Endothelial cell of umbilical vein (primary cell): ENCODE measurements at regions not wholly inside any gene's neighbourhood (a gene's known extent, or its start where the extent isn't known, plus 50 kb on each side); places are given as distances from the start of the nearest gene placed in this dataset.

Experiments
- BruUV-seq: library from RNA; stranded (reverse); fragments of 400-500 nt; replicated peaks from 2 replicates; lab custom pipeline; 2021; lab: Mats Ljungman, UMichigan
- CTCF ChIA-PET: fragments of 300-600, 350-600 bp; sonication (Branson Sonifier 250); formaldehyde crosslinking; loops from one replicate; lab custom pipeline; 2021; ENCODE audit warnings: antibody characterized with exemption, inconsistent platforms; lab: Charles Lee
- POLR2A ChIA-PET: fragments of 300-600, 350-600 bp; sonication (Branson Sonifier 250); formaldehyde crosslinking; loops from one replicate; lab custom pipeline; 2021; ENCODE audit warnings: antibody characterized with exemption, inconsistent platforms; lab: Charles Lee
- DNase-seq: peaks from one replicate; pipeline ENCODE4 v3.0.0-alpha.2; 2011; ENCODE audit warnings: low read depth, low spot score
- FAIRE-seq: peaks from 2 replicates; lab custom pipeline; 2011; peaks lifted over from hg19 to GRCh38; lab: Jason Lieb, UNC
- H2AFZ ChIP-seq: 2 replicates; pipeline ENCODE4 v1.6.0; 2012; ENCODE audit warnings: low read depth, low read length, control low read depth, inconsistent platforms
- H3K27ac ChIP-seq: 2 replicates; pipeline ENCODE4 v1.5.1; 2011; ENCODE audit warnings: low read depth, mild to moderate bottlenecking, control low read depth, low read length, moderate library complexity; ENCODE audit not compliant: insufficient read depth
- H3K27me3 ChIP-seq, 2 experiments: 2 replicates each; pipeline versions ENCODE4 v1.6.0 to v1.6.1; 2011; ENCODE audit warnings: low read length in 2 of 2, mixed read lengths in 1 of 2; ENCODE audit not compliant: control insufficient read depth in 2 of 2, insufficient read depth in 2 of 2
- H3K36me3 ChIP-seq, 2 experiments: 2 replicates in 1 of 2; 3 replicates in 1 of 2; pipeline ENCODE4 v1.5.1; 2011; ENCODE audit warnings: low read length in 2 of 2, mild to moderate bottlenecking in 1 of 2, moderate library complexity in 1 of 2; ENCODE audit not compliant: control insufficient read depth in 2 of 2, insufficient read depth in 2 of 2; ENCODE audit errors: extremely low read depth in 1 of 2
- H3K4me1 ChIP-seq: 3 replicates; pipeline ENCODE4 v1.5.1; 2011; ENCODE audit warnings: mild to moderate bottlenecking, low read length; ENCODE audit not compliant: control insufficient read depth, insufficient read depth; ENCODE audit errors: extremely low read depth
- H3K4me2 ChIP-seq: 2 replicates; pipeline ENCODE4 v1.6.1; 2011; ENCODE audit warnings: low read length, control low read depth, mixed read lengths; ENCODE audit not compliant: insufficient read depth
- H3K4me3 ChIP-seq, 3 experiments: fragments of 200-600 bp in 1 of 3; sonication (generic), shearing (Covaris generic) in 1 of 3; replicated peaks in 1 of 3; 2 replicates each; pipeline ENCODE4 v1.5.1; 2011 to 2016; ENCODE audit warnings: control low read depth in 3 of 3, low read length in 3 of 3, mild to moderate bottlenecking in 2 of 3, inconsistent platforms in 1 of 3, low read depth in 1 of 3, moderate library complexity in 1 of 3; ENCODE audit not compliant: insufficient read depth in 1 of 3
- H3K79me2 ChIP-seq: 2 replicates; pipeline ENCODE4 v1.6.0; 2012; ENCODE audit warnings: low read length, inconsistent platforms; ENCODE audit not compliant: control insufficient read depth, insufficient read depth
- H3K9ac ChIP-seq: replicated peaks from 2 replicates; pipeline ENCODE3; 2011; ENCODE audit warnings: low read length, control low read depth; ENCODE audit not compliant: insufficient read depth; ENCODE audit errors: extremely low read depth
- H3K9me1 ChIP-seq: replicated peaks from 3 replicates; pipeline ENCODE4 v1.6.0; 2011; ENCODE audit warnings: mild to moderate bottlenecking, low read length; ENCODE audit not compliant: control insufficient read depth, insufficient read depth; ENCODE audit errors: extremely low read depth
- H3K9me3 ChIP-seq: replicated peaks from 2 replicates; pipeline ENCODE4 v1.5.1; 2012; ENCODE audit warnings: low read length, inconsistent platforms; ENCODE audit not compliant: control insufficient read depth, insufficient read depth
- H4K20me1 ChIP-seq: replicated peaks from 2 replicates; pipeline ENCODE3; 2011; ENCODE audit warnings: mild to moderate bottlenecking, low read length; ENCODE audit not compliant: control insufficient read depth, insufficient read depth; ENCODE audit errors: extremely low read depth
- EZH2 ChIP-seq: IDR thresholded peaks from 2 replicates; pipeline ENCODE4 v1.6.1; 2012; ENCODE audit warnings: borderline replicate concordance, low read depth, mild to moderate bottlenecking, moderate library complexity, low read length, inconsistent platforms; ENCODE audit not compliant: severe bottlenecking
- FOS ChIP-seq: IDR thresholded peaks from 2 replicates; pipeline ENCODE4 v1.6.1; 2011; ENCODE audit warnings: mild to moderate bottlenecking, low read length, moderate library complexity, borderline replicate concordance; ENCODE audit not compliant: insufficient read depth
- GATA2 ChIP-seq: IDR thresholded peaks from 2 replicates; pipeline ENCODE4 v1.7.0; 2011; ENCODE audit warnings: low read depth, mild to moderate bottlenecking, moderate library complexity, mixed read lengths, low read length; ENCODE audit not compliant: insufficient read length, insufficient read depth
- JUN ChIP-seq: IDR thresholded peaks from 2 replicates; pipeline ENCODE4 v1.6.1; 2011; ENCODE audit warnings: borderline replicate concordance, low read depth; ENCODE audit not compliant: insufficient read length, insufficient read depth
- MYC ChIP-seq: IDR thresholded peaks from one replicate; pipeline ENCODE4 v1.6.1; 2011; ENCODE audit warnings: mild to moderate bottlenecking, low read depth, low read length
- POLR2A ChIP-seq: IDR thresholded peaks from 2 replicates; pipeline ENCODE4 v1.6.1; 2012; ENCODE audit warnings: low read depth, mild to moderate bottlenecking, control low read depth, low read length
- POLR2AphosphoS5 ChIP-seq: IDR thresholded peaks from 2 replicates; pipeline ENCODE4 v1.6.1; 2012; ENCODE audit warnings: low read depth, mild to moderate bottlenecking, control low read depth, low read length, moderate library complexity; ENCODE audit not compliant: insufficient read depth
- dilution Hi-C: fragments of 300-500 bp; cut with MboI; formaldehyde crosslinking; loops from one replicate; pipeline ENCODE4 v1.15.0; 2019; ENCODE audit warnings: low sequenced_read_pairs; ENCODE audit not compliant: extremely low pct_ligation_motif_present
- intact Hi-C: fragments of 100-400 bp; cut with micrococcal nuclease; formaldehyde crosslinking; loops from one replicate; pipeline ENCODE4 v1.10.0; 2022
- TF ChIP-seq, protein P1 (sequence below): IDR thresholded peaks from 2 replicates; pipeline ENCODE4 v1.6.1; 2011; ENCODE audit not compliant: insufficient read depth, insufficient read length
- TF ChIP-seq, protein P2 (sequence below), 2 donors: IDR thresholded peaks; 1 replicate in 1 of 2; 2 replicates in 1 of 2; pipeline ENCODE4 v1.5.1; 2011; ENCODE audit warnings: low read length in 2 of 2, mild to moderate bottlenecking in 2 of 2, moderate library complexity in 2 of 2, control low read depth in 1 of 2, inconsistent platforms in 1 of 2, low read depth in 1 of 2; ENCODE audit not compliant: insufficient read depth in 1 of 2; ENCODE audit errors: extremely low read depth in 1 of 2

- H3K4me3 ChIP-seq, result no peak overlapping the region
- ChIA-PET CTCF (no interaction called here), POLR2A (no interaction called here)
- no peak overlapping the region for H2AFZ ChIP-seq
- no peak overlapping the region for H3K4me2 ChIP-seq
- H4K20me1 ChIP-seq, result no peaks in the 10 kb centered on the region
- DNase-seq (no peak), FAIRE-seq (no peak)
- peaks cover 3% of the 10 kb centered on the region for H3K9me3 ChIP-seq
- H3K79me2 ChIP-seq, result no peaks in the 10 kb centered on the region
- TF ChIP-seq GATA2 (no peak), POLR2AphosphoS5 (no peak), POLR2A (no peak), EZH2 (no peak), JUN (no peak), FOS (no peak), MYC (no peak)
- TF ChIP-seq, protein P1, sequence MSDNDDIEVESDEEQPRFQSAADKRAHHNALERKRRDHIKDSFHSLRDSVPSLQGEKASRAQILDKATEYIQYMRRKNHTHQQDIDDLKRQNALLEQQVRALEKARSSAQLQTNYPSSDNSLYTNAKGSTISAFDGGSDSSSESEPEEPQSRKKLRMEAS, result no peak
- TF ChIP-seq, protein P2, sequence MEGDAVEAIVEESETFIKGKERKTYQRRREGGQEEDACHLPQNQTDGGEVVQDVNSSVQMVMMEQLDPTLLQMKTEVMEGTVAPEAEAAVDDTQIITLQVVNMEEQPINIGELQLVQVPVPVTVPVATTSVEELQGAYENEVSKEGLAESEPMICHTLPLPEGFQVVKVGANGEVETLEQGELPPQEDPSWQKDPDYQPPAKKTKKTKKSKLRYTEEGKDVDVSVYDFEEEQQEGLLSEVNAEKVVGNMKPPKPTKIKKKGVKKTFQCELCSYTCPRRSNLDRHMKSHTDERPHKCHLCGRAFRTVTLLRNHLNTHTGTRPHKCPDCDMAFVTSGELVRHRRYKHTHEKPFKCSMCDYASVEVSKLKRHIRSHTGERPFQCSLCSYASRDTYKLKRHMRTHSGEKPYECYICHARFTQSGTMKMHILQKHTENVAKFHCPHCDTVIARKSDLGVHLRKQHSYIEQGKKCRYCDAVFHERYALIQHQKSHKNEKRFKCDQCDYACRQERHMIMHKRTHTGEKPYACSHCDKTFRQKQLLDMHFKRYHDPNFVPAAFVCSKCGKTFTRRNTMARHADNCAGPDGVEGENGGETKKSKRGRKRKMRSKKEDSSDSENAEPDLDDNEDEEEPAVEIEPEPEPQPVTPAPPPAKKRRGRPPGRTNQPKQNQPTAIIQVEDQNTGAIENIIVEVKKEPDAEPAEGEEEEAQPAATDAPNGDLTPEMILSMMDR (IDR thresholded peaks at IDR 0.05; ENCODE audit: extremely low read depth in 1 of 2, insufficient read depth in 1 of 2, low read depth in 1 of 2, low read length in 2 of 2), result no peak
- H3K36me3 ChIP-seq, result no peaks in the 10 kb centered on the region
- intact Hi-C loops (no loop called here), dilution Hi-C loops (no loop called here)
- no peak overlapping the region for H3K9ac ChIP-seq
- no TSS peak for BruUV-seq
- H3K27ac ChIP-seq, result no peak overlapping the region
- H3K9me1 ChIP-seq, result no peaks in the 10 kb centered on the region
- H3K4me1 ChIP-seq, result no peaks in the 10 kb centered on the region
- H3K27me3 ChIP-seq, result no peaks in the 10 kb centered on the region
Measured at GRCh38 chr16:63080746-63081145, 1044.5 kb upstream of the CDH8 start.
